ENCODE measurements at regions not wholly inside any gene's neighbourhood (a gene's known extent, or its start where the extent isn't known, plus 50 kb on each side); places are given as distances from the start of the nearest gene placed in this dataset.

- intact Hi-C loops (cut with micrococcal nuclease; ENCODE audit: unreplicated experiment): no loop called here
- Histone ChIP-seq H3K27me3 (replicated peaks; ENCODE audit: insufficient read depth, low read depth, low read length, poor library complexity) (no peaks in the 10 kb centered on the region), H3K36me3 (ENCODE audit: insufficient read depth, low read length, poor library complexity, severe bottlenecking) (no peaks in the 10 kb centered on the region), H3K9me3 (ENCODE audit: low read depth, low read length, poor library complexity, severe bottlenecking) (no peaks in the 10 kb centered on the region), H3K27ac (ENCODE audit: low read depth, low read length, poor library complexity, severe bottlenecking) (no peak overlapping the region), H3K4me3 (ENCODE audit: low read depth, low read length, poor library complexity, severe bottlenecking) (no peak overlapping the region), H3K4me1 (ENCODE audit: insufficient read depth, low read length, poor library complexity, severe bottlenecking) (peaks cover 5% of the 10 kb centered on the region)
- ChIA-PET POLR2A (ENCODE audit: low non-redundant PET) (no interaction called here), CTCF (interaction anchor here (0.7 kb wide), 1 partner anchor 53 kb away, joined by 10 read pairs; no protein-coding TSS in a partner anchor)
- DNase-seq (ENCODE audit: low spot score): no peak
- TF ChIP-seq EZH2 (IDR thresholded peaks at IDR 0.05; ENCODE audit: borderline replicate concordance, low read depth, low read length, poor library complexity, severe bottlenecking) (no peak), CTCF (conservative IDR thresholded peaks at IDR 0.05; ENCODE audit: low read depth, low read length) (no peak)
- no TSS peak for BruUV-seq (replicated peaks)
Measured at GRCh38 chr17:72461757-72462156, 340.9 kb downstream of the SOX9 start.

DNA sequence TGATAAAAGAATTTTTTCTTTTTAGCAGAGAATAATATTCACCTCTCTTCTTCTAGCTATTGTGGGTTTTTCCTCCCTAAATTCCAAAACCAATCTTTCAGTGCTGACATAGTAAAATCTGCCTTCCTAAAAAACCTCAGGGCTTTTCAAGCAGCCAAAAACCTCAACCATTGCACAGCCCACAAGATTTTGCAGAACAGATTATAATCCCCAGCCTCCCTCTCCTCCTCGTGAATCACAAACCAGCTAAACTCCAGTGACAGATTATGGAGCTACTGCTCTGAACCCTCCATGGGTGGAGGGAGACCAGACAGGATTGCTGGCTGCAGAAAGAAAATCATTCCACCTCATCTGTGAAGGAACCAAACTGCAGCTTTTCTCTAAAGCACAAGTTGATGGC is 341.6 kb downstream of the SOX9 start:
- Histone ChIP-seq H3K4me3 (ENCODE audit: low read depth, low read length, poor library complexity, severe bottlenecking) (no peak overlapping the region), H3K4me1 (ENCODE audit: insufficient read depth, low read length, poor library complexity, severe bottlenecking) (peaks cover 5% of the 10 kb centered on the region), H3K9me3 (ENCODE audit: low read depth, low read length, poor library complexity, severe bottlenecking) (no peaks in the 10 kb centered on the region), H3K27ac (ENCODE audit: low read depth, low read length, poor library complexity, severe bottlenecking) (no peak overlapping the region), H3K36me3 (ENCODE audit: insufficient read depth, low read length, poor library complexity, severe bottlenecking) (no peaks in the 10 kb centered on the region), H3K27me3 (replicated peaks; ENCODE audit: insufficient read depth, low read depth, low read length, poor library complexity) (no peaks in the 10 kb centered on the region)
- ChIA-PET POLR2A (ENCODE audit: low non-redundant PET) (no interaction called here), CTCF (no interaction called here)
- TF ChIP-seq CTCF (conservative IDR thresholded peaks at IDR 0.05; ENCODE audit: low read depth, low read length): no peak
- TF ChIP-seq EZH2 (IDR thresholded peaks at IDR 0.05; ENCODE audit: borderline replicate concordance, low read depth, low read length, poor library complexity, severe bottlenecking): no peak
- intact Hi-C loops (cut with micrococcal nuclease; ENCODE audit: unreplicated experiment): no loop called here
- no peak for DNase-seq (ENCODE audit: low spot score)
- no TSS peak for BruUV-seq (replicated peaks)

- H3K9me3 ChIP-seq (ENCODE audit: low read depth, low read length, poor library complexity, severe bottlenecking): no peaks in the 10 kb centered on the region
- H3K4me1 ChIP-seq (ENCODE audit: insufficient read depth, low read length, poor library complexity, severe bottlenecking): peaks cover 2% of the 10 kb centered on the region
- no peak for DNase-seq (ENCODE audit: low spot score)
- no peak overlapping the region for H3K27ac ChIP-seq (ENCODE audit: low read depth, low read length, poor library complexity, severe bottlenecking)
- H3K27me3 ChIP-seq (replicated peaks; ENCODE audit: insufficient read depth, low read depth, low read length, poor library complexity): no peaks in the 10 kb centered on the region
- ChIA-PET CTCF (no interaction called here), POLR2A (ENCODE audit: low non-redundant PET) (no interaction called here)
- no peak overlapping the region for H3K4me3 ChIP-seq (ENCODE audit: low read depth, low read length, poor library complexity, severe bottlenecking)
- intact Hi-C loops (cut with micrococcal nuclease; ENCODE audit: unreplicated experiment): no loop called here
- BruUV-seq (replicated peaks): no TSS peak
- TF ChIP-seq CTCF (conservative IDR thresholded peaks at IDR 0.05; ENCODE audit: low read depth, low read length): no peak
- no peak for TF ChIP-seq EZH2 (IDR thresholded peaks at IDR 0.05; ENCODE audit: borderline replicate concordance, low read depth, low read length, poor library complexity, severe bottlenecking)
- H3K36me3 ChIP-seq (ENCODE audit: insufficient read depth, low read length, poor library complexity, severe bottlenecking): no peaks in the 10 kb centered on the region
Measured at GRCh38 chr17:72462814-72463213, 342.0 kb downstream of the SOX9 start.

Data from A673 (cell line).